ENCODE measurements at regions not wholly inside any gene's neighbourhood (a gene's known extent, or its start where the extent isn't known, plus 50 kb on each side); places are given as distances from the start of the nearest gene placed in this dataset.

GRCh38 chr13:109666656-109667055 is 119.7 kb downstream of the IRS2 start:
- H3K9me3 ChIP-seq = no peaks in the 10 kb centered on the region
- peaks cover 0 to 6% (median 0%) of the 10 kb centered on the region in 4 donors for H3K4me1 ChIP-seq
- no peak for TF ChIP-seq CTCF (IDR thresholded peaks at IDR 0.05)
- H3K27me3 ChIP-seq = no peaks in the 10 kb centered on the region
- DNase-seq = no peak
- H3K36me3 ChIP-seq = no peaks in the 10 kb centered on the region
- intact Hi-C loops (cut with DNase I; ENCODE audit: low total_unique reads) = no loop called here
- no peak overlapping the region for H3K4me3 ChIP-seq
- H3K27ac ChIP-seq = no peak overlapping the region

GRCh38 chr13:109665781-109666249 is 120.6 kb downstream of the IRS2 start:
- DNase-seq = no peak
- H3K27me3 ChIP-seq = no peaks in the 10 kb centered on the region
- intact Hi-C loops (cut with DNase I; ENCODE audit: low total_unique reads) = no loop called here
- H3K36me3 ChIP-seq = no peaks in the 10 kb centered on the region
- peaks cover 0 to 6% (median 0%) of the 10 kb centered on the region in 4 donors for H3K4me1 ChIP-seq
- H3K4me3 ChIP-seq = no peak overlapping the region
- no peak overlapping the region for H3K27ac ChIP-seq
- H3K9me3 ChIP-seq = no peaks in the 10 kb centered on the region
- TF ChIP-seq CTCF (IDR thresholded peaks at IDR 0.05) = no peak

- Histone ChIP-seq H3K9me3 (no peaks in the 10 kb centered on the region), H3K27ac (no peak overlapping the region), H3K27me3 (no peaks in the 10 kb centered on the region), H3K4me1 (peaks cover 0 to 6% (median 0%) of the 10 kb centered on the region in 4 donors), H3K4me3 (no peak overlapping the region), H3K36me3 (no peaks in the 10 kb centered on the region)
- TF ChIP-seq CTCF (IDR thresholded peaks at IDR 0.05) = no peak
- DNase-seq = no peak
- intact Hi-C loops (cut with DNase I; ENCODE audit: low total_unique reads) = no loop called here
These were observed 121.1 kb downstream of the IRS2 start for GRCh38 chr13:109665240-109665639.

- Histone ChIP-seq H3K4me3 (no peak overlapping the region), H3K9me3 (no peaks in the 10 kb centered on the region), H3K27ac (no peak overlapping the region), H3K27me3 (no peaks in the 10 kb centered on the region), H3K4me1 (no peaks in the 10 kb centered on the region), H3K36me3 (no peaks in the 10 kb centered on the region)
- intact Hi-C loops (cut with DNase I; ENCODE audit: low total_unique reads) = no loop called here
- TF ChIP-seq CTCF (IDR thresholded peaks at IDR 0.05) = no peak
- DNase-seq = no peak
These were observed 129.0 kb downstream of the IRS2 start for GRCh38 chr13:109657395-109657794.

GRCh38 chr13:109656206-109656605 is 130.2 kb downstream of the IRS2 start:
- no peak for DNase-seq
- H3K27ac ChIP-seq = no peak overlapping the region
- no peak overlapping the region for H3K4me3 ChIP-seq
- H3K9me3 ChIP-seq = no peaks in the 10 kb centered on the region
- H3K4me1 ChIP-seq = no peaks in the 10 kb centered on the region
- TF ChIP-seq CTCF (IDR thresholded peaks at IDR 0.05) = no peak
- no peaks in the 10 kb centered on the region for H3K27me3 ChIP-seq
- no peaks in the 10 kb centered on the region for H3K36me3 ChIP-seq
- intact Hi-C loops (cut with DNase I; ENCODE audit: low total_unique reads) = no loop called here

- intact Hi-C loops (cut with DNase I; ENCODE audit: low total_unique reads) = no loop called here
- Histone ChIP-seq H3K4me1 (no peaks in the 10 kb centered on the region), H3K27me3 (no peaks in the 10 kb centered on the region), H3K9me3 (no peaks in the 10 kb centered on the region), H3K4me3 (no peak overlapping the region), H3K36me3 (no peaks in the 10 kb centered on the region), H3K27ac (no peak overlapping the region)
- DNase-seq = no peak
- no peak for TF ChIP-seq CTCF (IDR thresholded peaks at IDR 0.05)
These were observed 130.8 kb downstream of the IRS2 start for GRCh38 chr13:109655611-109656010.
